Endodermal cell (in vitro differentiated cells): ENCODE measurements at regions not wholly inside any gene's neighbourhood (a gene's known extent, or its start where the extent isn't known, plus 50 kb on each side); places are given as distances from the start of the nearest gene placed in this dataset.

Experiments used
- DNase-seq: peaks from one replicate; pipeline ENCODE4 v3.0.0-alpha.2; 2017
- H3K27ac ChIP-seq: 2 replicates; pipeline ENCODE4 v1.5.1; 2013; ENCODE audit warnings: mild to moderate bottlenecking, low read depth, low read length, moderate library complexity
- H3K27me3 ChIP-seq: 2 replicates; pipeline ENCODE4 v1.6.1; 2013; ENCODE audit warnings: mild to moderate bottlenecking, low read length, moderate library complexity; ENCODE audit not compliant: insufficient read depth, control insufficient read depth, poor library complexity, severe bottlenecking
- H3K36me3 ChIP-seq: 2 replicates; pipeline ENCODE4 v1.7.0; 2013; ENCODE audit warnings: mild to moderate bottlenecking, low read length, moderate library complexity; ENCODE audit not compliant: control insufficient read depth, insufficient read depth
- H3K4me1 ChIP-seq: one replicate; pipeline ENCODE4 v1.7.0; 2013; ENCODE audit warnings: low read length; ENCODE audit not compliant: control insufficient read depth, insufficient read depth
- H3K4me3 ChIP-seq: 2 replicates; pipeline ENCODE4 v1.5.1; 2013; ENCODE audit warnings: mild to moderate bottlenecking, low read length, moderate library complexity
- H3K9ac ChIP-seq: 2 replicates; pipeline ENCODE4 v1.6.1; 2013; ENCODE audit warnings: mild to moderate bottlenecking, low read length, moderate library complexity; ENCODE audit not compliant: poor library complexity, severe bottlenecking; ENCODE audit errors: extremely low read depth
- H3K9me3 ChIP-seq: 2 replicates; pipeline ENCODE4 v1.6.1; 2013; ENCODE audit warnings: mild to moderate bottlenecking, low read length, moderate library complexity; ENCODE audit not compliant: control insufficient read depth
- H3K27ac Mint-ChIP-seq: 2 replicates; pipeline ENCODE4 v1.8.0; 2020; ENCODE audit warnings: mixed read lengths
- H3K27me3 Mint-ChIP-seq: 2 replicates; pipeline ENCODE4 v1.8.0; 2021; ENCODE audit warnings: mild to moderate bottlenecking, mixed read lengths; ENCODE audit not compliant: insufficient read depth
- H3K36me3 Mint-ChIP-seq: 2 replicates; pipeline ENCODE4 v1.8.0; 2020; ENCODE audit warnings: low read depth, mixed read lengths
- H3K4me1 Mint-ChIP-seq: 2 replicates; pipeline ENCODE4 v1.8.0; 2020; ENCODE audit warnings: mixed read lengths
- H3K4me3 Mint-ChIP-seq: 2 replicates; pipeline ENCODE4 v1.8.0; 2020; ENCODE audit warnings: mild to moderate bottlenecking, moderate library complexity, mixed read lengths
- H3K9me3 Mint-ChIP-seq: 2 replicates; pipeline ENCODE4 v1.8.0; 2020; ENCODE audit warnings: mild to moderate bottlenecking, mixed read lengths
- WGBS, 2 experiments: methylation state at CpG; one replicate each; pipeline versions ENCODE4 v1.1.5 to v1.1.7; 2013; ENCODE audit warnings: missing lambda C conversion rate in 2 of 2, mixed read lengths in 1 of 2; ENCODE audit not compliant: insufficient coverage in 1 of 2, insufficient read length in 1 of 2; 5-methylcytosine and 5-hydroxymethylcytosine counted together
- TF ChIP-seq, protein P1 (sequence below): fragments of 200-600 bp; sonication (generic); conservative IDR thresholded peaks from 2 replicates; pipeline ENCODE4 v1.5.0; 2021; ENCODE audit warnings: antibody characterized with exemption, mild to moderate bottlenecking

GRCh38 chr11:109184376-109184775 lies 237.6 kb upstream of the C11orf87 start:
- Mint-ChIP-seq H3K27ac (no peak overlapping the region), H3K4me1 (no peaks in the 10 kb centered on the region), H3K9me3 (peaks cover 24% of the 10 kb centered on the region), H3K27me3 (no peaks in the 10 kb centered on the region), H3K36me3 (no peaks in the 10 kb centered on the region), H3K4me3 (no peak overlapping the region)
- Histone ChIP-seq H3K36me3 (no peaks in the 10 kb centered on the region), H3K4me1 (no peaks in the 10 kb centered on the region), H3K27ac (no peak overlapping the region), H3K27me3 (no peaks in the 10 kb centered on the region), H3K4me3 (no peak overlapping the region), H3K9ac (no peak overlapping the region), H3K9me3 (no peaks in the 10 kb centered on the region)
- DNase-seq, result no peak
- TF ChIP-seq, protein P1, sequence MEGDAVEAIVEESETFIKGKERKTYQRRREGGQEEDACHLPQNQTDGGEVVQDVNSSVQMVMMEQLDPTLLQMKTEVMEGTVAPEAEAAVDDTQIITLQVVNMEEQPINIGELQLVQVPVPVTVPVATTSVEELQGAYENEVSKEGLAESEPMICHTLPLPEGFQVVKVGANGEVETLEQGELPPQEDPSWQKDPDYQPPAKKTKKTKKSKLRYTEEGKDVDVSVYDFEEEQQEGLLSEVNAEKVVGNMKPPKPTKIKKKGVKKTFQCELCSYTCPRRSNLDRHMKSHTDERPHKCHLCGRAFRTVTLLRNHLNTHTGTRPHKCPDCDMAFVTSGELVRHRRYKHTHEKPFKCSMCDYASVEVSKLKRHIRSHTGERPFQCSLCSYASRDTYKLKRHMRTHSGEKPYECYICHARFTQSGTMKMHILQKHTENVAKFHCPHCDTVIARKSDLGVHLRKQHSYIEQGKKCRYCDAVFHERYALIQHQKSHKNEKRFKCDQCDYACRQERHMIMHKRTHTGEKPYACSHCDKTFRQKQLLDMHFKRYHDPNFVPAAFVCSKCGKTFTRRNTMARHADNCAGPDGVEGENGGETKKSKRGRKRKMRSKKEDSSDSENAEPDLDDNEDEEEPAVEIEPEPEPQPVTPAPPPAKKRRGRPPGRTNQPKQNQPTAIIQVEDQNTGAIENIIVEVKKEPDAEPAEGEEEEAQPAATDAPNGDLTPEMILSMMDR, result no peak
- WGBS, 2 experiments, result 95 to 100% methylated on average over 1 of the region's 1 CpG

DNA sequence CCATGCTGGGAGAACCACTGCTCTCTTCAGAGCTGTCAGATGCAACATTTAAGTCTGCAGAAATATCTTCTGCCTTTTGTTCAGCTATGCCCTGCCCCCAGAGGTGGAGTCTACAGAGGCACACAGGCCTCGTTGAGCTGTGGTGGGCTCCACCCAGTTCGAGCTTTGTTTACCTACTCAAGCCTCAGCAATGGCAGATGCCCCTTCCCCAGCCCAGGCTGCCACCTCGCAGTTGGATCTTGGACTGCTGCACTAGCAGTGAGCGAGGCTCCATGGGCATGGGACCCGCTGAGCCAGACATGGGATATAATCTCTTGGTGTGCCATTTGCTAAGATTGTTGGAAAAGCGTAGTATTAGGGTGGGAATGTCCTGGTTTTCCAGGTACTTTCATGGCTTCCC lies 229.1 kb upstream of the C11orf87 start:
- H3K4me3 ChIP-seq, result no peak overlapping the region
- H3K27me3 ChIP-seq, result no peaks in the 10 kb centered on the region
- no peak overlapping the region for H3K27ac ChIP-seq
- H3K4me1 ChIP-seq, result no peaks in the 10 kb centered on the region
- H3K27ac Mint-ChIP-seq, result no peak overlapping the region
- H3K27me3 Mint-ChIP-seq, result no peaks in the 10 kb centered on the region
- H3K9ac ChIP-seq, result no peak overlapping the region
- no peak for DNase-seq
- no peak overlapping the region for H3K4me3 Mint-ChIP-seq
- no peaks in the 10 kb centered on the region for H3K36me3 ChIP-seq
- no peaks in the 10 kb centered on the region for H3K36me3 Mint-ChIP-seq
- H3K9me3 ChIP-seq, result no peaks in the 10 kb centered on the region
- H3K9me3 Mint-ChIP-seq, result peaks cover 35% of the 10 kb centered on the region
- WGBS, 2 experiments, result 92 to 100% methylated on average over 4 to 6 of the region's 6 CpGs
- H3K4me1 Mint-ChIP-seq, result no peaks in the 10 kb centered on the region
- TF ChIP-seq, protein P1, result no peak

DNA sequence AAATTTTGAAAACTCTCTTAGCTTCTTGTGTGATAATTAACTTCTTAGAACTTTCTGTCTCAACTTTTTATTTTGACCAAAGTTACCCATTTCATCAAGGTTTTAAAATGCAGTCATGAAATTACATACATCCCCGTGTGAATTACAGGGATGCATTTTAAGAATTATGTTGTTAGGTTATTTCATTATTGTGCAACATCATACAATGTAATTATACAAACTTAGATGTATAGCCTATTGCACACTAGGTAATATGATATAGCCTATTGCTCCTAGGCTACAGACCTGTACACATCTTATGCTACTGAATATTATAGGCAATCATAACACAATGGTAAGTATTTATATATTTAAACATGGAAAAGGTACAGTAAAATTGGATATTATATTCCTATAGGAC lies 228.1 kb upstream of the C11orf87 start:
- WGBS, 2 experiments, result no CpG with 5 or more reads among the region's 1 CpG
- peaks cover 34% of the 10 kb centered on the region for H3K9me3 Mint-ChIP-seq
- TF ChIP-seq, protein P1, result no peak
- Histone ChIP-seq H3K9ac (no peak overlapping the region), H3K36me3 (no peaks in the 10 kb centered on the region), H3K4me1 (no peaks in the 10 kb centered on the region), H3K4me3 (no peak overlapping the region), H3K27me3 (no peaks in the 10 kb centered on the region), H3K9me3 (no peaks in the 10 kb centered on the region), H3K27ac (no peak overlapping the region)
- H3K4me1 Mint-ChIP-seq, result no peaks in the 10 kb centered on the region
- no peak overlapping the region for H3K27ac Mint-ChIP-seq
- no peaks in the 10 kb centered on the region for H3K36me3 Mint-ChIP-seq
- DNase-seq, result no peak
- no peaks in the 10 kb centered on the region for H3K27me3 Mint-ChIP-seq
- H3K4me3 Mint-ChIP-seq, result no peak overlapping the region
